ENCODE measurements at regions not wholly inside any gene's neighbourhood (a gene's known extent, or its start where the extent isn't known, plus 50 kb on each side); places are given as distances from the start of the nearest gene placed in this dataset.

- Histone ChIP-seq H3K27ac (ENCODE audit: insufficient read length, low read depth, low read length) (no peak overlapping the region), H2BK15ac (ENCODE audit: low read depth, low read length) (no peak overlapping the region), H3K9me3 (ENCODE audit: control insufficient read depth, low read depth, low read length) (no peaks in the 10 kb centered on the region), H3K79me1 (ENCODE audit: insufficient read depth, low read depth, low read length, poor library complexity, severe bottlenecking) (no peaks in the 10 kb centered on the region), H3T11ph (ENCODE audit: low read length) (no peak overlapping the region), H3K27me3 (ENCODE audit: insufficient read depth, low read length) (no peaks in the 10 kb centered on the region), H3K9ac (ENCODE audit: extremely low read depth, insufficient read length, low read length) (no peak overlapping the region), H2AFZ (ENCODE audit: low read length) (no peak overlapping the region), H3K4ac (ENCODE audit: low read depth, low read length) (no peak overlapping the region), H4K20me1 (ENCODE audit: control insufficient read depth, insufficient read depth, insufficient read length) (no peaks in the 10 kb centered on the region), H4K8ac (replicated peaks; ENCODE audit: insufficient read length, low read depth, low read length) (no peak overlapping the region), H2BK5ac (ENCODE audit: insufficient read length, low read length) (no peak overlapping the region), H3K23ac (ENCODE audit: insufficient read length, low read depth, low read length) (no peak overlapping the region), H4K5ac (ENCODE audit: insufficient read length, low read depth, low read length) (no peak overlapping the region), H3K56ac (ENCODE audit: insufficient read length, low read depth, low read length) (no peak overlapping the region), H4K91ac (ENCODE audit: insufficient read length, low read depth, low read length) (no peak overlapping the region), H3K4me1 (ENCODE audit: insufficient read depth, low read length) (no peaks in the 10 kb centered on the region), H2BK120ac (ENCODE audit: low read depth, low read length, poor library complexity, severe bottlenecking) (no peak overlapping the region), H3K23me2 (ENCODE audit: insufficient read length, low read depth, low read length, poor library complexity, severe bottlenecking) (no peaks in the 10 kb centered on the region), H3K4me2 (ENCODE audit: insufficient read depth, insufficient read length, low read length) (no peak overlapping the region), H3K18ac (ENCODE audit: insufficient read length, low read depth, low read length) (no peak overlapping the region), H3K79me2 (ENCODE audit: insufficient read depth, low read length) (no peaks in the 10 kb centered on the region), H2AK5ac (ENCODE audit: insufficient read length, low read length) (no peak overlapping the region), H3K14ac (ENCODE audit: insufficient read depth, low read length) (no peak overlapping the region), H2BK20ac (ENCODE audit: low read depth, low read length, poor library complexity, severe bottlenecking) (no peak overlapping the region), H2BK12ac (ENCODE audit: insufficient read length, low read depth, low read length) (no peak overlapping the region)
- no CpG with 5 or more reads among the region's 1 CpG for WGBS (ENCODE audit: extremely low coverage, insufficient read length, low lambda C conversion rate)
- peaks cover 0 to 5% (median 2%) of the 10 kb centered on the region in 3 experiments; a peak in 4 of 7 replicates for H3K36me3 Mint-ChIP-seq (ENCODE audit: insufficient read depth in 1 of 3, low read depth in 3 of 3)
- TF ChIP-seq, protein P1, sequence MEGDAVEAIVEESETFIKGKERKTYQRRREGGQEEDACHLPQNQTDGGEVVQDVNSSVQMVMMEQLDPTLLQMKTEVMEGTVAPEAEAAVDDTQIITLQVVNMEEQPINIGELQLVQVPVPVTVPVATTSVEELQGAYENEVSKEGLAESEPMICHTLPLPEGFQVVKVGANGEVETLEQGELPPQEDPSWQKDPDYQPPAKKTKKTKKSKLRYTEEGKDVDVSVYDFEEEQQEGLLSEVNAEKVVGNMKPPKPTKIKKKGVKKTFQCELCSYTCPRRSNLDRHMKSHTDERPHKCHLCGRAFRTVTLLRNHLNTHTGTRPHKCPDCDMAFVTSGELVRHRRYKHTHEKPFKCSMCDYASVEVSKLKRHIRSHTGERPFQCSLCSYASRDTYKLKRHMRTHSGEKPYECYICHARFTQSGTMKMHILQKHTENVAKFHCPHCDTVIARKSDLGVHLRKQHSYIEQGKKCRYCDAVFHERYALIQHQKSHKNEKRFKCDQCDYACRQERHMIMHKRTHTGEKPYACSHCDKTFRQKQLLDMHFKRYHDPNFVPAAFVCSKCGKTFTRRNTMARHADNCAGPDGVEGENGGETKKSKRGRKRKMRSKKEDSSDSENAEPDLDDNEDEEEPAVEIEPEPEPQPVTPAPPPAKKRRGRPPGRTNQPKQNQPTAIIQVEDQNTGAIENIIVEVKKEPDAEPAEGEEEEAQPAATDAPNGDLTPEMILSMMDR (conservative IDR thresholded peaks at IDR 0.05) = peak; percentile 57
- H3K9me3 Mint-ChIP-seq = peaks cover 3 to 4% of the 10 kb centered on the region in 2 experiments; a peak in 4 of 5 replicates
- no peaks in the 10 kb centered on the region for H3K27me3 Mint-ChIP-seq (ENCODE audit: low read depth)
- H3K4me3 Mint-ChIP-seq = no peak overlapping the region
- no peaks in the 10 kb centered on the region for H3K4me1 Mint-ChIP-seq
- H3K27ac Mint-ChIP-seq = no peak overlapping the region
- no peak for DNase-seq
Observed at GRCh38 chr4:141860974-141861373, 224.6 kb downstream of the IL15 start.

Measured in H9 (cell line).